Dedifferentiated amniotic fluid mesenchymal stem cell (primary cell): ENCODE measurements at regions not wholly inside any gene's neighbourhood (a gene's known extent, or its start where the extent isn't known, plus 50 kb on each side); places are given as distances from the start of the nearest gene placed in this dataset.

Experiments
- DNase-seq: peaks from one replicate; pipeline ENCODE4 v3.0.0-alpha.2; 2016; ENCODE audit errors: extremely low spot score

GRCh38 chr4:156654410-156654809, 317.2 kb downstream of the PDGFC start:
- DNase-seq = no peak

DNA sequence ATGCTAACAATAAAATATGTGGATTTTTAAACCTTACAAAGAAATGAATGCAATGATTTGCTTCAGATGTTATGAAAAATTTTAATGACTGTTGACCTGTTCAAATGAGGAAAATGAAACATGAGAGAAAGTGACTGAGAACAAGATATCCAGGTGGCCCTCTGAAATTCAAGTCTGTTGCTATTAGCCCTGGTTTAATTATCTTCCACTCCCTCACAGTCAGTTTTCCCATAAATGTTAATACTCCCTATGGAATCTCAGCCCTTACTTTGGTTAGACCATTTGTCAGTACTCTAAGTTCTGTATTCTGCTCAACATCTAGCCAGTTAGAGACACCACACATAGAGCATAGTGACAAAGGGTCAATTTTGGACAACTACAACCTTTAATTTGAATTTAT, 327.8 kb downstream of the PDGFC start:
- DNase-seq = no peak

DNA sequence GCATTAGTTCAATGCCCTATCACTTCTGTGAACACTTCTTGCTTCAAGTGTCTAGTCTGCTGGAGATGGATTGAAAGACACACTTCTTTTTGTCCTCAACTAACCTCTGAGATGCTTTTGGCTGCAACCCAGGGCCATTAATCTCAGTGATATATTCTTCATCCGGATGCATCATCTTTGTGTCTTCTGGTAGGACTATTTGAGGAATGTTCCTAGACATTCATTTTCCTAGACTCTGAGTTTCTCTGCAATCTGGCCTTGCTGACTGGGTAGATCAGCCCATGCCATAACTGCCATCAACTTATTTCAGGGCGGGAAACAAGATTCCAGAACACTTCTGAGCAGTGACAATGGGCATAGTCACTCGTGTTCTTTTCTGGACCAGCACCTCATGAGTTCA, 329.4 kb downstream of the PDGFC start:
- no peak for DNase-seq

GRCh38 chr4:156638925-156639605, 332.5 kb downstream of the PDGFC start:
- DNase-seq = no peak

- DNase-seq = peak; percentile 39
Measured at GRCh38 chr4:156638334-156638733, 333.3 kb downstream of the PDGFC start.

DNA sequence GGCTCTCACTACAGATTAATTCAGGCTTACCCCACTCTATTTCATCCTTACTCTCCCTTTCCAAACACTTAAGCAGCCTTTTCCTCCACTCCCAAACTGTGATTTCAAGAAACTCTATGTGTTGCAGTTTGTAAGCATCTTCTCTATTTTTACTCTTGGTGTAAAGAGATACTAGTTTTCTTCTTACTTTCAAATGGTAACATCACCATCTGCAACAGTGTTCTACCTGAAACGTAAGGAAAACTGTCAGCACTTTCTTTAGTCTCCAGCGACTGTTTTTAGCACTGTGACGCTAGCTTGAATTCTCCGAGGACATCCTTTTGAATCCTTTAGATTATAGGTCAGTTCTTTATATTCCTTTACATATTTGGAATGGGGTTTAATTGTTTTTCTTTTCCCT, 335.2 kb downstream of the PDGFC start:
- DNase-seq = no peak

DNA sequence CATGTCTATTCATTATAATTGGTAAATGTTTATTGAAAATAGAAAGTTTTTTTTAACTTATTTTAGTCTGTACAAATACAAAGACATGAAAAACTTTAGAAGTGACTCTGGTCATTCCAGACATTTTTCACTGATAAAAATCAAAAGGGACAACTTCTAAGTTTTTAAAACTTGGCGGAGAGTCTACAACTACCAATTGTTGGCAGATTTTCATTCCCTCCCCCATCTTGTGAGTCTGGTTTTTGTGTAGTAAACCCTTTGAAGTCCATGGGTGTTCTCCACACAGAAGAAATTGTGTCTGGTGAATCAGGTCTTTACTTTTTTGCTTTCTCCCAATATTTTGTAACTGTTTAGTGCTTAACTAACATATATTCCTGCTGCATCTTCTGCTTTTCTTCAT, 336.5 kb downstream of the PDGFC start:
- DNase-seq = no peak

GRCh38 chr4:156634612-156635011, 337.0 kb downstream of the PDGFC start:
- no peak for DNase-seq

DNA sequence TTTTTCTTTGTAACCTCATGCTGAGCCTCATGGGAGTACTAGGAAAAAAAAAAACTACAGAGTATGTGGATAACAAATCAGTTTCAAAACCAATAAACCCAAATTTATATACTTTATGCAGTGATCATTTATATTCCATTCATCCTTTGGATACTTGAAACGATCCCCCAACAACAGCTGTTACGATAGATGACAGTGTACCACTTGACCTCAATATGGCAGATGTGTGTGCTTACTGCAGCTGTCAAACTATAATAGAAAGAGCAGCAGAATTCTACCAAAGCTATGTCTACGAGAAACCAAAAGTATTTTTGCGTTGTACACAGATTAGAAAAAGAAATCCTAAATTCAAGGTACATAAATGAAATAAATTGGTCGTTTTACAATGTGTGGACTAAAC, 337.8 kb downstream of the PDGFC start:
- no peak for DNase-seq

GRCh38 chr4:156628858-156629257, 342.7 kb downstream of the PDGFC start:
- no peak for DNase-seq

DNA sequence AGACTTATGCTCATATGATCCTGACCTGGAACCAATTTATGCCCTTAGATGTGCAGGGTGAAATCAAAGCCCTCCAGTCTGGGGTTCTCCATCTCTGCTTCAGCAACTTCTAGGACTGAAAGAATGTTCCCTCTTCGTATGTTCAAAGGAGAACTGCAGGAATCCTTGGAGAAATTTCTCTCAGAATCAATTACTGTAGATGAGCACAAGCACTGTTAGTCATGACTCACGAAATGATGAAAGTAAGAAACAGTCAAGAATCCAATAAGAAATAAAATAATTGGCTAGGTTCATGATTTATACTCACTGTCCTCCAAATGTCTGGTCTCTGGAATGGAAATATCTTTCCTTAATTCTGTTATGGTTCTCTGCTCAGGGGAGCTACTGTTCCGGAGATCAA, 348.2 kb downstream of the PDGFC start:
- no peak for DNase-seq

GRCh38 chr4:156620786-156621185, 350.8 kb downstream of the PDGFC start:
- DNase-seq = no peak

DNA sequence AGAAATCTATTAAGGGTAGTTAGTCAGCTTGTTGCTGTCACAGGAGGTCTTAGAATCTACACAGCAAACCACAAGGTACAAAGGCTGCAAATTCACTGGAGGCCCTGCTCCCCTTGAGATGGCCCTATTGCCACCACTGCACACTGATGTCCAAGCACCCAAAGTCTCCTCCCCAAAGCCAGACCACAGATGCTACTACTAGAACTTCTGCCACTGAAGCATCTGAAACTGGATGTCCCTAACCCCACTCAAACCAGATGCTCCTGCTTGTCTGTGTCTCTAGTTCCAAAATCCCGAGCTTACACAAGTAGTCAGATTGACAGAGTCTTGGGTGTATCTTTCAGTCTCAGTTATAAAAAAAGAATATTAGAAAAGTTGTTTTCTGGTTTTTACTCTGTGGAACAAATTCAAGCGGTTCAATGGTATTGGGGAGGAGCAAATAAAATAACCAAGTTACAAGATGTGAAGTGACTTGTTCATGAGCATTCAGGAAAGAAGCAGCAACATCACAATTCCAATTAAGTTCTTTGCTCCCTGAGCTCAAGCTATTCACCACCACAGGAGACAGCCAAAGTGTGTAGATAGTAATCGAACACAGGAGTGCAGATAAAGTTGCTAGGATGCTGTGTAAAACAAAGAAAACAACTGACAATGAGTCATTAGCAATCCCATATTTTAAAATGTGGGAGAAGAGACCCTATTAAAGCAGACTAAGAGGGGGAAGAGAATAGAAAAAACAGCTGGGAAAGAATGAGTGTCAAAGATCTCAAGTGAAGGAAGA, 352.3 kb downstream of the PDGFC start:
- DNase-seq = no peak

- peak; percentile 92 for DNase-seq
Measured at GRCh38 chr4:156615066-156615531, 356.5 kb downstream of the PDGFC start.

DNA sequence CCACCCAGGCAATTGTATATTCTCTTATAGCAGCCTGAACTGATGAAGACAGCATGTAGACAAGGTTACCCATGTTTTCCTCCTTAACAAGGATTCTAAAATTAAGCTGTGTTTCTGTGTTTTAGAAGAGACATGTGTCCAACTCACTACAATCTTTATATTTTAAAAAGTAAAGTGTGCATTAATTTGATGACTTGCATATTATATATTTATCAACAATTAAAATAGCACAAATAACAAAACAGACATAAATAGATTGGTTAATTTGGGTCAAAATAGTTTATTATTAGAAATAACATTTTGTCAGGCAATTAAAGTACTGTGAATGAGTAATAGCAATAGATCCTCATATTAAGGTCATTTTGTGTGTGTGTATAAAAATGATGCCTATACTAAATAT, 357.1 kb downstream of the PDGFC start:
- DNase-seq = no peak

DNA sequence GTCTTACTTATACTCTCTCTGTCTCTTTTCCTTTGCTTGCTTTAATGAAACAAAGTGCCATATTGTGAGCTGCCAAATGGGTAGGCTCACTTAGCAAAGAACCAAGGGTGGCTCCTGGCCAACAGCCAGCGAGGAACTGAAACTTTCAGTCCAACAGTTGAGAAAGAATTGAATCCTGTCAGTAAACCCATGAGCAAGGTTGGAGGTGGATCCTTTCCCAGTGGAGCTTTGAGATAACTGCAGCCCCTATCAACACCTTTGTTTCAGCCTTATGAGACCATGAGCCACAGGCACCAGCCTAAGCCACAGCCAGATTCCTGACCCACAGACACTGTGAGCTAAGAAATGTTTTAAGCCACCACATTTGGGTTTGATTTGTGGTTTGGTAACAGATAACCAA, 362.2 kb downstream of the PDGFC start:
- no peak for DNase-seq

DNA sequence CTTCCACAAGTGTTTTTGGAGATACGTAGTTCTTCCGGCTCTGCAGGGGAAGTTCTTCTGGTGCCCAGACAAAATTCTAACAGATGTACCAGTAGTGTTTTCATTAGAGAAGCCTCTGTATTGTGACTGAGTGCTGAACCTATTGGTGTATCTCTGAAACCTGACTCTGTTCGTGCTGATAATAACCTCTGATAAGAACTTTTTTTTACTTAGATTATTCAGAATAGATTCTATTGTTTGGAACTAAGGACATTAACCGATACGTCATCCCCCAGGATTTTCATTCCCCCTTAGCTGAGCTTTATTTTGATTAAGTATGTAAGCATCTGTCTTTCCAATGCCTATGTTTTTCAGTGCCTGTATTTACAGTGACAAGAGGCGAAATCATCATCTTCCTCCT, 362.9 kb downstream of the PDGFC start:
- no peak for DNase-seq

DNA sequence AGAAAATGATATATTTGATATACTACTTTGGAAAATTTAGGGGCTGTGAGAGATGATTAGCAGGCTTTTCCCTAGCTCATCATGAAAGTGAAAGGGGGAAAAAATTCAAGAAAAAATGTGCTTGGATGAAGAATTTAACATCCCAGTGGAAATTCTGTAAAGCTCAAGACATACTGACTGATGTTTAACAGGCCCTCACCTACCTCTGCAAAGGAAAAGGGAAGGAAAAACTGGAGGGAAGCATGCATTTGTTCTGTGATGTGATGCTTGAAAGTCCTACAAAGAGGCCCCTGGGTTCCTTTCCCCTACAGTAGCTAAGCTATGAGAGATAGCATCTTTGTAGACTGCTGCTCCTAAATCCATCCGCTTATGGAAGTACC, 364.1 kb downstream of the PDGFC start:
- no peak for DNase-seq

DNA sequence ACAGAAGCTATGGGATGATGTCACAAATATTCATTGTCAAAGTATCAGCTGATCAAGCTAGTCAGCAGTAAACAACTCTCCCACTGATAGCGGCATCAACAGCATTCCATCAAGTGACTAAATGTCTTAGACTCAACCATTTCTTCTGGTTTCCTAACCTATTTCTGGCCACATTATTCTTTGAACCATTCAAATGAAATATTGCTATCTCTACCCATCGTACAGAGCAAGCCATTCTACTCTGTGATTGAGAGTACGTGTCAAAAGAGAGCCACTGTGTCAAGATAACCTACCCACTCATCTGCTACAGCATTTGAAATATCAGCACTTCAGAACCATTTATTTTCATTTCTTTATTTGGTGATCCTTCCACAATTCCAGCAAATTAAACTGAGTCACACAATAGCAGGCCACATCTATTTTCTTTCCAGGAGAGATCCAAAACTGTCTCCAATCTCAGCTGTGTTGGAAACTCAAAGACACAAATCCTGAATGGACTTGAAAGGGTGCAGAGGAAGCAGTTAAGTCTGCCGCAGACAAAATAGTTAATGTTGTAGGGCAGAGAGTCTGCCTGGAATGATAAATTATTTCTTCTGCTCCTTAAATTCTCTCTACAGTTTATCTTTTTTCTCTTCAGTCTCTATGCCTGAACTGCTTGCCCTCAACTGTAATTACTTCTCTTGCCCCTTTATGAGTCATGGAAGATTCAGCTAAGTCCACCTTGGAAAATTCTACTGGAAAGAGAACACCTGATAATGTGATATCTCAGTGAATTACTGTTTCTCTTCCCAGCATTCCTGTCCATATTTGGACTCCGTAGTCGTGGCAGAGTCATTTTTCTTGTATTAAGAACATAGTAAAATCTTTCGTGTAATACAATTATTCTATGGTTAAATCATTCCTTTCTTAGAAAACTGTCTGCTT, 364.8 kb downstream of the PDGFC start:
- DNase-seq = no peak

DNA sequence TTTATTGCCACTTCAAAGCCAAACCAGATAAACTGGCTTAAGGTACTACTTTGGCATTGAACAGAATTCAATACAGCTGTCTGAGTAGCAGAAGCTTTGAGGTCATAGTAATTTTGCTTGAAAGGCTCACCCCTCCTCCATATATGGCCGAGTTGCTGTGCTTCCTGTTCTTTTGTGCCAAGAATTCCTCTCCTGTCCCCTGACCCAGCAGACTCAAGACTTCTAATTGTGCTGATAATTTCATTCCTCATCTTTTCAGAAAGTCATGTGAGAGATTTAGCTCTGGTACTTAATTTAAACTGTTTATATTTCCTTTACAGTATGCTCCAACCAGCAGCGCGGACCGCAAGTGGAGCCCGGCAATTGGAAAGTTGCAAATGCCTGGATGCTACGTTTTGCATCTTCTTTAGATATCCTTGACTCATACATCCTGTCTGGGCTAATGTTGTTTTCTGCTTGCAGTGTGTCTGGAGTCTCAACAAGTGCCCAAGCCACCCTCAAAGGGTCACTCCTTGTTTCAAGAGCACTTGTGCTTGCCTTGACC, 373.4 kb downstream of the PDGFC start:
- DNase-seq = no peak

GRCh38 chr4:156596706-156597329, 374.8 kb downstream of the PDGFC start:
- no peak for DNase-seq

DNA sequence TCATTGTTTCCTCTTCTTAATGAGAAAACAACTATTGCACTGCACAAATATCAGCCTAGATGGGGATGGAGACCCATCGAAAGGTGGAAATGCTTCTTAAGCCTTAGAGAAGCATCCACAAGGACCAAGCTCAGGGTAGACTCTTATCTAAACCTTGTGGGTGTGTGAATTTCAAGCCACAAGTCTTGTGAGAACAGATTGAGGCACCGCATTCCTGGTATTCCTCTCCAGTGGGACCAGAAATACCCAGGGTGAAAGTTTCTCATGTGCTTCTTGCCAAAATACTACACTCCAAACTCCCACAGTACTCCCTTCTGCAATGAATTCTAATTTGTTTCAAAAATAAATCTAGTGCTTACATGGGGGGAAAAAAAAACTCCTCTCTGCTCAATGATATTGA, 375.6 kb downstream of the PDGFC start:
- no peak for DNase-seq
